ENCODE measurements at regions not wholly inside any gene's neighbourhood (a gene's known extent, or its start where the extent isn't known, plus 50 kb on each side); places are given as distances from the start of the nearest gene placed in this dataset.

- DNase-seq (ENCODE audit: low read depth), result no peak
Measured at GRCh38 chr7:155865830-155866525, 53.7 kb upstream of the SHH start.

DNA sequence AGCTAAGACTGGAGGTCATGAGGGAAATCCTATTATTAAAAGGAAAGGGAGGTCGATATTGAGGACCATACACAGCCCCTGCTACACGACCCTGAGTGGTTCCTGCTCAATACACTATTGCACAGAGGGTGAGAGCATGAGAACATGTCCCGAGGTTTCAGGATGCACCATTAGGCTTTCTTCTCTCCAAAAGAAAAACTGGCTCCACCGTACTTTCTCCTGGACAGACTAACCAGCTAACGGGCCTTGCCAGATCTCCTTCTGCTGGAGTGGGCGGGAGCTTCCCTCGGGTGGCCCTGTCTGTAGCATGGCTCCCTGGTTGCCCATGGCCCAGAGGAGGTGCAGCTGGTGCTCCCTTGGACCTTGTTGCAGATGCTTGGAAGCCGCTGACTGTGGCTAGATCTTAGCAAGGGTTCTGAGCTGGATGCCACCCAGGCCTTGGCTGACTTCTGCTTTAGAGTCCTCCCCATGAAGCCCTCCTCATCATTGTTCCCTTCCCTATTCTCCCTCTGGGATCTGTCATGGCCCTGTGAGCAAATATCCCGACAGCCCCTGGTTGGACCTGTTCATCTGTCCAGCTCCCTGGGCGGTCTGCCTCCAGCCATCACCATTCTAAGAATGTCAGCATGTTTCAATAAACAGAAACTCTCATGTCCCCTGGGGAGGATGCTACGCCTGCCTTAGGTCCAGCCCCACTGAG is 52.9 kb upstream of the SHH start:
- no peak for DNase-seq (ENCODE audit: low read depth)

- DNase-seq (ENCODE audit: low read depth), result no peak
Measured at GRCh38 chr7:155864271-155864985, 52.2 kb upstream of the SHH start.

GRCh38 chr7:155863721-155864151 is 51.5 kb upstream of the SHH start:
- DNase-seq (ENCODE audit: low read depth), result no peak

GRCh38 chr7:155862123-155862892 is 50.0 kb upstream of the SHH start:
- no peak for DNase-seq (ENCODE audit: low read depth)
